Ascending aorta (tissue), 2 donors: ENCODE measurements at regions not wholly inside any gene's neighbourhood (a gene's known extent, or its start where the extent isn't known, plus 50 kb on each side); places are given as distances from the start of the nearest gene placed in this dataset.

ENCODE experiments used
- DNase-seq, 2 donors: peaks; one replicate each; pipeline ENCODE4 v3.0.0-alpha.2; 2019; ENCODE audit warnings: low spot score in 2 of 2
- H3K27ac ChIP-seq, 2 donors: fragments of 200-600 bp; sonication (generic); one replicate each; pipeline ENCODE4 v1.5.1; 2016 to 2017; ENCODE audit warnings: mild to moderate bottlenecking in 1 of 2
- H3K27me3 ChIP-seq: fragments of 200-600 bp; sonication (generic); one replicate; pipeline ENCODE4 v1.5.1; 2017
- H3K36me3 ChIP-seq, 2 donors: fragments of 200-600 bp; sonication (generic); one replicate each; pipeline ENCODE4 v1.5.1; 2016
- H3K4me1 ChIP-seq, 2 donors: fragments of 200-600 bp; sonication (generic); one replicate each; pipeline ENCODE4 v1.5.1; 2016 to 2017; ENCODE audit warnings: mild to moderate bottlenecking in 1 of 2
- H3K4me3 ChIP-seq, 2 donors: fragments of 200-600 bp; sonication (generic); one replicate each; pipeline ENCODE4 v1.5.1; 2016 to 2017; ENCODE audit warnings: mild to moderate bottlenecking in 1 of 2
- H3K9me3 ChIP-seq, 2 donors: fragments of 200-600 bp; sonication (generic); one replicate each; pipeline ENCODE4 v1.5.1; 2016
- CTCF ChIP-seq, 3 experiments: fragments of 200-600 bp in 2 of 3; fragments of 450-650 bp in 1 of 3; sonication (generic) in 2 of 3; IDR thresholded peaks; one replicate each; pipeline ENCODE4 v1.5.1; 2016 to 2019; ENCODE audit warnings: antibody characterized with exemption in 3 of 3, mild to moderate bottlenecking in 1 of 3, moderate library complexity in 1 of 3
- intact Hi-C: fragments of 100-400 bp; cut with DNase I; formaldehyde crosslinking; loops from one replicate; pipeline ENCODE4 v1.15.1; 2023

- Histone ChIP-seq H3K4me3 (no peak overlapping the region), H3K4me1 (no peaks in the 10 kb centered on the region), H3K27ac (no peak overlapping the region), H3K36me3 (no peaks in the 10 kb centered on the region), H3K27me3 (no peaks in the 10 kb centered on the region), H3K9me3 (no peaks in the 10 kb centered on the region)
- no peak for TF ChIP-seq CTCF (IDR thresholded peaks at IDR 0.05)
- DNase-seq, result no peak
- intact Hi-C loops, result no loop called here
Measured at GRCh38 chr2:176461809-176462670, 192.8 kb downstream of the MTX2 start.

GRCh38 chr2:176463546-176463945 lies 194.3 kb downstream of the MTX2 start:
- DNase-seq, result no peak
- Histone ChIP-seq H3K4me3 (no peak overlapping the region), H3K9me3 (no peaks in the 10 kb centered on the region), H3K27ac (no peak overlapping the region), H3K36me3 (no peaks in the 10 kb centered on the region), H3K4me1 (no peaks in the 10 kb centered on the region), H3K27me3 (no peaks in the 10 kb centered on the region)
- no peak for TF ChIP-seq CTCF (IDR thresholded peaks at IDR 0.05)
- intact Hi-C loops, result no loop called here

- no peaks in the 10 kb centered on the region for H3K4me1 ChIP-seq
- H3K27ac ChIP-seq, result no peak overlapping the region
- no peak for TF ChIP-seq CTCF (IDR thresholded peaks at IDR 0.05)
- no peak for DNase-seq
- no peaks in the 10 kb centered on the region for H3K9me3 ChIP-seq
- no peaks in the 10 kb centered on the region for H3K27me3 ChIP-seq
- H3K36me3 ChIP-seq, result no peaks in the 10 kb centered on the region
- no peak overlapping the region for H3K4me3 ChIP-seq
- intact Hi-C loops, result no loop called here
Measured at GRCh38 chr2:176464886-176465564, 195.8 kb downstream of the MTX2 start.

- H3K4me3 ChIP-seq, result no peak overlapping the region
- H3K36me3 ChIP-seq, result no peaks in the 10 kb centered on the region
- no peak for TF ChIP-seq CTCF (IDR thresholded peaks at IDR 0.05)
- no peak for DNase-seq
- no peak overlapping the region for H3K27ac ChIP-seq
- intact Hi-C loops, result no loop called here
- H3K4me1 ChIP-seq, result no peaks in the 10 kb centered on the region
- H3K9me3 ChIP-seq, result no peaks in the 10 kb centered on the region
- H3K27me3 ChIP-seq, result no peaks in the 10 kb centered on the region
Measured at GRCh38 chr2:176466918-176467452, 197.7 kb downstream of the MTX2 start.

GRCh38 chr2:176467595-176467994 lies 198.4 kb downstream of the MTX2 start:
- TF ChIP-seq CTCF (IDR thresholded peaks at IDR 0.05), result no peak
- no peak overlapping the region for H3K4me3 ChIP-seq
- H3K4me1 ChIP-seq, result no peaks in the 10 kb centered on the region
- H3K9me3 ChIP-seq, result no peaks in the 10 kb centered on the region
- DNase-seq, result no peak
- intact Hi-C loops, result no loop called here
- H3K27me3 ChIP-seq, result no peaks in the 10 kb centered on the region
- no peak overlapping the region for H3K27ac ChIP-seq
- no peaks in the 10 kb centered on the region for H3K36me3 ChIP-seq
